NCI-H1694 (cell line): ENCODE measurements at regions not wholly inside any gene's neighbourhood (a gene's known extent, or its start where the extent isn't known, plus 50 kb on each side); places are given as distances from the start of the nearest gene placed in this dataset.
"Not testable (repeated sequence)": the region's sequence is repeated elsewhere in the genome, so short reads cannot be mapped to it uniquely, and the experiment has no call there.

Experiments
- DNase-seq: peaks from one replicate; lab custom pipeline; 2025; lab: John Stamatoyannopoulos, UW

- no peak for DNase-seq
Observed at GRCh38 chr14:27243365-27243764, 645.5 kb upstream of the NOVA1 start.

- no peak for DNase-seq
Observed at GRCh38 chr14:27245947-27246346, 648.1 kb upstream of the NOVA1 start.

GRCh38 chr14:27253966-27254365 is 656.1 kb upstream of the NOVA1 start:
- no peak for DNase-seq

GRCh38 chr14:27256805-27257204 is 659.0 kb upstream of the NOVA1 start:
- DNase-seq, result no peak

- DNase-seq, result no peak
Observed at GRCh38 chr14:27267876-27268275, 670.0 kb upstream of the NOVA1 start.

GRCh38 chr14:27270716-27271115 is 672.9 kb upstream of the NOVA1 start:
- DNase-seq, result no peak

- no peak for DNase-seq
Observed at GRCh38 chr14:27278341-27278740, 680.5 kb upstream of the NOVA1 start.

- no peak for DNase-seq
Observed at GRCh38 chr14:27305441-27305945, 707.7 kb upstream of the NOVA1 start.

GRCh38 chr14:27312730-27313129 is 714.9 kb upstream of the NOVA1 start:
- DNase-seq, result not testable (repeated sequence)

- DNase-seq, result no peak
Observed at GRCh38 chr14:27314231-27314630, 716.4 kb upstream of the NOVA1 start.

- no peak for DNase-seq
Observed at GRCh38 chr14:27315477-27315876, 717.6 kb upstream of the NOVA1 start.

- no peak for DNase-seq
Observed at GRCh38 chr14:27315947-27316346, 718.1 kb upstream of the NOVA1 start.

GRCh38 chr14:27318774-27319420 is 721.1 kb upstream of the NOVA1 start:
- no peak for DNase-seq

- no peak for DNase-seq
Observed at GRCh38 chr14:27320261-27320660, 722.4 kb upstream of the NOVA1 start.

GRCh38 chr14:27327095-27327494 is 729.3 kb upstream of the NOVA1 start:
- no peak for DNase-seq

GRCh38 chr14:27338012-27338411 is 740.2 kb upstream of the NOVA1 start:
- DNase-seq, result no peak

- DNase-seq, result not testable (repeated sequence)
Observed at GRCh38 chr14:27363036-27363435, 765.2 kb upstream of the NOVA1 start.

- DNase-seq, result no peak
Observed at GRCh38 chr14:27366596-27366995, 768.8 kb upstream of the NOVA1 start.

- DNase-seq, result no peak
Observed at GRCh38 chr14:27367345-27367744, 769.5 kb upstream of the NOVA1 start.

GRCh38 chr14:27370074-27370473 is 772.2 kb upstream of the NOVA1 start:
- no peak for DNase-seq

GRCh38 chr14:27370775-27371174 is 772.9 kb upstream of the NOVA1 start:
- DNase-seq, result no peak

GRCh38 chr14:27371209-27371608 is 773.4 kb upstream of the NOVA1 start:
- no peak for DNase-seq

GRCh38 chr14:27371868-27372267 is 774.0 kb upstream of the NOVA1 start:
- no peak for DNase-seq

GRCh38 chr14:27372771-27373170 is 774.9 kb upstream of the NOVA1 start:
- DNase-seq, result no peak
